WI38 (cell line): ENCODE measurements at regions not wholly inside any gene's neighbourhood (a gene's known extent, or its start where the extent isn't known, plus 50 kb on each side); places are given as distances from the start of the nearest gene placed in this dataset.

Experiments used
- H3K4me3 ChIP-seq: 2 replicates; pipeline ENCODE4 v1.5.1; 2011; ENCODE audit warnings: low read depth, mild to moderate bottlenecking, control low read depth, low read length
- TF ChIP-seq, protein P1 (sequence below): IDR thresholded peaks from 2 replicates; pipeline ENCODE4 v1.5.1; 2012; ENCODE audit warnings: low read depth, mild to moderate bottlenecking, control low read depth, low read length

- H3K4me3 ChIP-seq, result no peak overlapping the region
Observed at GRCh38 chr17:13931111-13931526, 138.2 kb upstream of the COX10 start.

GRCh38 chr17:13931800-13932460, 137.4 kb upstream of the COX10 start:
- TF ChIP-seq, protein P1, sequence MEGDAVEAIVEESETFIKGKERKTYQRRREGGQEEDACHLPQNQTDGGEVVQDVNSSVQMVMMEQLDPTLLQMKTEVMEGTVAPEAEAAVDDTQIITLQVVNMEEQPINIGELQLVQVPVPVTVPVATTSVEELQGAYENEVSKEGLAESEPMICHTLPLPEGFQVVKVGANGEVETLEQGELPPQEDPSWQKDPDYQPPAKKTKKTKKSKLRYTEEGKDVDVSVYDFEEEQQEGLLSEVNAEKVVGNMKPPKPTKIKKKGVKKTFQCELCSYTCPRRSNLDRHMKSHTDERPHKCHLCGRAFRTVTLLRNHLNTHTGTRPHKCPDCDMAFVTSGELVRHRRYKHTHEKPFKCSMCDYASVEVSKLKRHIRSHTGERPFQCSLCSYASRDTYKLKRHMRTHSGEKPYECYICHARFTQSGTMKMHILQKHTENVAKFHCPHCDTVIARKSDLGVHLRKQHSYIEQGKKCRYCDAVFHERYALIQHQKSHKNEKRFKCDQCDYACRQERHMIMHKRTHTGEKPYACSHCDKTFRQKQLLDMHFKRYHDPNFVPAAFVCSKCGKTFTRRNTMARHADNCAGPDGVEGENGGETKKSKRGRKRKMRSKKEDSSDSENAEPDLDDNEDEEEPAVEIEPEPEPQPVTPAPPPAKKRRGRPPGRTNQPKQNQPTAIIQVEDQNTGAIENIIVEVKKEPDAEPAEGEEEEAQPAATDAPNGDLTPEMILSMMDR, result no peak

More at GRCh38 chr17:13931111-13931526, 138.2 kb upstream of the COX10 start:
- TF ChIP-seq, protein P1, result no peak

GRCh38 chr17:13933441-13934276, 135.6 kb upstream of the COX10 start:
- no peak overlapping the region for H3K4me3 ChIP-seq
- TF ChIP-seq, protein P1, result no peak

More at GRCh38 chr17:13931800-13932460, 137.4 kb upstream of the COX10 start:
- H3K4me3 ChIP-seq, result no peak overlapping the region

GRCh38 chr17:13939222-13939621, 130.1 kb upstream of the COX10 start:
- TF ChIP-seq, protein P1, result no peak

GRCh38 chr17:13940858-13941665, 128.2 kb upstream of the COX10 start:
- no peak overlapping the region for H3K4me3 ChIP-seq
- TF ChIP-seq, protein P1, result no peak

More at GRCh38 chr17:13939222-13939621, 130.1 kb upstream of the COX10 start:
- H3K4me3 ChIP-seq, result no peak overlapping the region

- H3K4me3 ChIP-seq, result no peak overlapping the region
- TF ChIP-seq, protein P1, result no peak
Observed at GRCh38 chr17:13941781-13942180, 127.5 kb upstream of the COX10 start.
